K562 (cell line): ENCODE measurements at regions not wholly inside any gene's neighbourhood (a gene's known extent, or its start where the extent isn't known, plus 50 kb on each side); places are given as distances from the start of the nearest gene placed in this dataset.

Experiments used
- CTCF ChIP-seq, 3 experiments: IDR thresholded peaks in 2 of 3; conservative IDR thresholded peaks in 1 of 3; 2 replicates each; pipeline ENCODE4 v1.5.1; 2011 to 2012; ENCODE audit warnings: low read length in 3 of 3, mild to moderate bottlenecking in 3 of 3, control low read depth in 2 of 3, improper control_type of control experiment in 1 of 3, inconsistent platforms in 1 of 3, low read depth in 1 of 3, mixed read lengths in 1 of 3, moderate library complexity in 1 of 3; ENCODE audit not compliant: insufficient read depth in 2 of 3
- E4F1 ChIP-seq: fragments of 250-450 bp; sonication (Bioruptor Pico); IDR thresholded peaks from 2 replicates; pipeline ENCODE4 v1.5.0; 2021; ENCODE audit warnings: mild to moderate bottlenecking, borderline replicate concordance
- KLF16 ChIP-seq: IDR thresholded peaks from 2 replicates; pipeline ENCODE4 v1.6.1; 2016; ENCODE audit warnings: antibody characterized with exemption
- POLR2A ChIP-seq: fragments of 450-650 bp; conservative IDR thresholded peaks from 2 replicates; pipeline ENCODE4 v1.6.1; 2016
- POLR2AphosphoS5 ChIP-seq: IDR thresholded peaks from 2 replicates; pipeline ENCODE4 v1.6.1; 2011; ENCODE audit warnings: mild to moderate bottlenecking, low read depth, low read length, moderate library complexity; ENCODE audit not compliant: control insufficient read depth, insufficient read depth
- SP1 ChIP-seq: sonication (generic); formaldehyde crosslinking; IDR thresholded peaks from 2 replicates; pipeline ENCODE4 v1.8.1; 2022; ENCODE audit warnings: mild to moderate bottlenecking, missing genetic modification reagents
- SREBF2 ChIP-seq: sonication (generic); formaldehyde crosslinking; IDR thresholded peaks from 2 replicates; pipeline ENCODE4 v1.4.0; 2020; ENCODE audit warnings: mild to moderate bottlenecking, missing genetic modification reagents
- SRF ChIP-seq, 2 experiments: fragments of 250-450, 450-650 bp in 1 of 2; sonication (Bioruptor Pico) in 1 of 2; sonication (generic) in 1 of 2; formaldehyde crosslinking; IDR thresholded peaks; 2 replicates each; pipeline versions ENCODE4 v1.5.0 to v1.5.1; 2020 to 2022; ENCODE audit warnings: mild to moderate bottlenecking in 1 of 2, missing genetic modification reagents in 1 of 2
- UBTF ChIP-seq, 2 experiments: IDR thresholded peaks; 2 replicates each; pipeline ENCODE4 v1.6.1; 2012; ENCODE audit warnings: improper control_type of control experiment in 2 of 2, low read depth in 2 of 2, low read length in 2 of 2, borderline replicate concordance in 1 of 2
- ZBTB49 ChIP-seq: sonication (generic); formaldehyde crosslinking; IDR thresholded peaks from 2 replicates; pipeline ENCODE4 v1.8.0; 2022; ENCODE audit warnings: missing genetic modification reagents, mild to moderate bottlenecking, borderline replicate concordance
- ZC3H4 ChIP-seq: sonication (generic); formaldehyde crosslinking; IDR thresholded peaks from 2 replicates; pipeline ENCODE4 v1.9.0; 2021; ENCODE audit warnings: missing genetic modification reagents, borderline replicate concordance

GRCh38 chr2:59083075-59083828, 842.1 kb upstream of the FANCL start:
- no peak for TF ChIP-seq ZBTB49 (CRISPR knock-in tag)
- no peak for TF ChIP-seq POLR2AphosphoS5
- no peak for TF ChIP-seq SRF (CRISPR knock-in tag; IDR thresholded peaks at IDR 0.05)
- no peak for TF ChIP-seq SP1 (CRISPR knock-in tag)
- TF ChIP-seq POLR2A: no peak
- no peak for TF ChIP-seq SREBF2
- no peak for TF ChIP-seq KLF16
- no peak for TF ChIP-seq E4F1 (CRISPR knock-in tag)
- TF ChIP-seq UBTF (IDR thresholded peaks at IDR 0.05; ENCODE audit: borderline replicate concordance in 1 of 2, low read depth in 2 of 2, low read length in 2 of 2): no peak
- no peak for TF ChIP-seq CTCF (IDR thresholded peaks at IDR 0.05 in 2 of 3, conservative IDR thresholded peaks at IDR 0.05 in 1 of 3; ENCODE audit: insufficient read depth in 2 of 3, low read depth in 1 of 3, low read length in 3 of 3)
- TF ChIP-seq ZC3H4 (CRISPR knock-in tag): no peak
